NK-92 treated with Interleukin-12 subunit alpha and Interleukin-12 subunit beta, amount 100 ng/mL, for 24 hours (cell line): ENCODE measurements at regions not wholly inside any gene's neighbourhood (a gene's known extent, or its start where the extent isn't known, plus 50 kb on each side); places are given as distances from the start of the nearest gene placed in this dataset.

Experiments
- DNase-seq: peaks from one replicate; lab custom pipeline; 2025; lab: John Stamatoyannopoulos, UW

DNA sequence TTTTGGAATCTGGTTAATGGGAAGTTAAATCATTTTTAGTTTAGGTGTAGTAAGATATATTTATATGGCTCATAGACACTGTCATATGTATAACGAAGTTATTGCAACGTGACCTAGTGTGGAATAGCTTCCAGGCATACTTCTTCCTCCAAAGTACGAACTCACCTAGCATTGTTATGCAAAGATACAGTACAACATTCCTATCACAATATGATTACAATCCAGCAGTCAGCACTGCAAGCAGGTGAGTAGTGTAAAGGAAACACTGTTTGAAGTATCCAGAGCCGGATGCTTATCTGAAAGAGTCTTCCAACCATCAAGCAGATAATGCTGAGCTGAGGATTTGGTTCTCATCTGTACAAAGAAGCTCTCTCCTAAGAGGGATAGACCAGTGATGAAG lies 754.4 kb upstream of the IGFBP3 start:
- no peak for DNase-seq

DNA sequence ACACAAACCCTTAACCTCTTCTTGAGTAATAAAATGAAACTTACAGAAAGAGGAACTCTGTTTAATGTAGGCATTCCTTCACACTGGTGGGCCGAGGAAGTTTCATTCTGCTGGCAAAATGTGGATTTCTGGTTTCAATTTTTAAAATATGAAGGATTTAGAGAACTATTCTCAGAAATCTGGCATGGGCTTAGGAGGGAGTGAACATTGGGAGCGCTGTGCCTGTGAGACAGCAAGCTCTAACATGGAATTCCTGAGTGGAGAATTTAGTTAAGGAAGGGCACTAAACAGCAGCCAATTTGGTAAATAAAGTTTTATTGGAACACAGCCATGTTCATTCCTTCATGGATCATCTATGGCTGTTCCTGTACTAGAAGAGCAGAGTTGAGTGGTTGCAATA lies 751.8 kb upstream of the IGFBP3 start:
- DNase-seq, result no peak

DNA sequence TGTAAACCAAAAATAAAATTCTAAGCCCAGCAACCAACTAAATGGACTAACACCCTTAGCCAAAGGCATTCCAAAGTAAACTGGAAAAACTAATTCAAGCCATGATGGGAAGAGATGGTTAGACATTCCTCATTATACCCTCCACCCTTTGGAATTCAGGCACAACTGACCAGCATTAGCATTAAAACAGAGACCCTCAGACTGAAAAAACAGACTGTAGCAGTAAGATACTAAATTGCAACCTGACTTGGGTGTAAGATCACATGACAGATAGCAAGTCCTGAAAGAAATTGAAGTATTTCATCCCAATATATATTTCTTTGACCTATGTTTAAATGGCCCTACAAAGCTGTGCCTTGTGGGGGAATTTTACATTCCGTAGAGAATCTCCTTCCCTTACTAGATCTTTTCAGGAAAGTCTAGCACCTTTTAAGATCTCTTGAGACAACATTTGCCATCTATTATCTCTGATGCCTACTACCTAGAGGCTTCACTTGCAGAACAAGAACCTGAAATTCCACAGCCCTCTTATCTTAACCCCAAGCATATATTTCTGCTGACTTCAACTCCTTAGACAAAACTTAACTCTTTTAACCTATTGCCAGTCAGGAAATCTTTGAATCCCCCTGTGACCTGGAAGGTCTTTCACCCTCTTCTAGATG lies 750.2 kb upstream of the IGFBP3 start:
- no peak for DNase-seq

DNA sequence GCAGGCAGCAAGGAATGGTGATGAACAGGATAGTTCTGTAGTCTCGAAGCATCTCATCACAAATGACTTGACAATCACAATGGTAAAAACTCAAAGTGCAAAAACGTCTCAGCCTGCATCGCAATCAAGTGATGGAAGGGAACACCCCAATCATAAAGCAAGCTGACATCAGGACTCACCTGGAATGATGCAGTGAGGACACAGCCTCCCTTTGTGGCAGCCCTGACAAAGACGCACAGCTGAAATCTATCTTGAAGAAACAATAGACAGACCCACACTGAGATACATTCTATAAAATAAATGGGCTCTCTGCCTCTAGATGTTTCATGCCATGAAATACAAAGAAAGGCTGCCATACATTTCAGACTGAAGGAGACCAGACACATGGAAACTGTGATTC lies 748.0 kb upstream of the IGFBP3 start:
- DNase-seq, result no peak

DNA sequence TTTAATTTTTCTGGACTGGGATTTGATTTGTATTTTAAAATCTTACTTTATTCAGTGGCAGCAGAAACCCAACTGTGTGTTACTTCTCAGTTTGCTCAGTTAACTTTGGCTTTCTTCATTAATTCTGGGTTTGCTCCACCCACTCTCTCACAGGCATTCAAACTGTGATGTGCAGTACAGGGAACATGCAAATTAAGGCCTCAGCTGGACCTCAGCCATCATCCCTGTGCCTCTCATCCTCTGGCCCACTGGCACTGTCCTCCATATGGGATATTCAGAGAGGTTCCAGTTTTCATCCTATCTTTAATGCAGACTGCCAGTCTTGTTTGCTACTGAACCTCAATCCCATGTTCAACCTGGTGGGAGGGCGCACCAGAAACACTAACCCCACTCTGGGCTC lies 743.4 kb upstream of the IGFBP3 start:
- no peak for DNase-seq

DNA sequence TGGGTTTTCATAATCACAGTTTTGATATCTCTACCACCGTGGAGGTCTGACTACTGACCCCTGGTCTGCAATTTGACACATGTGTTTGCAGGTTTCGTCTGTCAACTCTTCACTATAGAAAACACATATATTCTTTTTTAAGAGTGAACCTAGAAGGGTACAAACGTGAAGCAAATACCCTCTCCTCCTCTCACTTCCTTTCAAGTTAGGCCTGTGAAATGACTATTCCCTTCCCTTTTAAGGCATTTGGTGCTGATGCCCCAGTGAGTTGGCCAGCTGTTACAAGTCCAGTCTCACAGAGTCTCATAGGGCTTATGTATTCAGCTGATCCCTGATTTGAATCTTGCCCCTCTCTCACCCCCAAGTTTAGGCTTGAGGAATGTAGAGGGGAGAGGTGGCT lies 742.0 kb upstream of the IGFBP3 start:
- DNase-seq, result no peak

DNA sequence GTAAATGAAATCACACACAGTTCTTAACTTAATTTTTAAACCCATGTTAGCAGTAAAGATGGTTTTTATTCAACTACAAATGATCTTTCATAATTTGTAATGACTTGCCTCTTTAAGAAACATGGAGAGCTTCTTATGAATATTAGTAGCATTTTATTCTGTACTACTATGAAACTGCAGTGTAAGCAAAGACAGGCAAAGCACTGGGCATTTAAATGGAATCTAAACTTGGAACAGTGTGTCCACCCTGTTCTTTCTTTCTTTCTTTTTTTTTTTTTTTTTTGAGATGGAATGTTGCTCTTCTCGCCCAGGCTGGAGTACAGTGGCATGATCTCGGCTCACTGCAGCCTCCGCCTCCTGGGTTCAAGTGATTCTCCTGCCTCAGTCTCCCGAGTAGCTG lies 740.4 kb upstream of the IGFBP3 start:
- no peak for DNase-seq

DNA sequence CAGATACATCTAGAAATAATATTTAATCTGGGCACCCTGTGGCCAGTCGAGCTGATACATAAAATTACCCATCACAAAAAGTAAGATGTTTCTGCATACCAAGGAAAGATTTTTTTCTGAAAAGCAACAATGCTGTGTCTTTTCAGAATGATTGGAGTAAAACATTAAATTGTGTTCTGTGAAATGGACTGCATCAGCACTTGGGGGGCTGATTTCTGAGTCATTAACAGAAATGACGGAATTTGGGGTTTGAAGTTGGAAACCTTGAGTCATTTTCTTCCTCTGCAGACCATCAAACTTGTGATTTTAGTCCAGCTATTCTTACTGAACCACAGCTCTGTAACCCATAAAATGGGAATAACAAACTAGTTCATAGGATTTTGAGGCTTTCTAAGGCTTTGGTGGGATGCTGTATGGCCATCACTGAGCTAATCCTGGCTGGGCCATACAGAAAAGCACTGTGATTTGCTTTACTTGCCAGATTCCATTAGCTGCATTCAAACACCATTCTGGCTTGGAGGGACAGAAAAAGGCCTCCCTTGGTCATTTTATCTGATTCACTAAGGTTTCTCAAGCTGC lies 739.4 kb upstream of the IGFBP3 start:
- DNase-seq, result no peak

DNA sequence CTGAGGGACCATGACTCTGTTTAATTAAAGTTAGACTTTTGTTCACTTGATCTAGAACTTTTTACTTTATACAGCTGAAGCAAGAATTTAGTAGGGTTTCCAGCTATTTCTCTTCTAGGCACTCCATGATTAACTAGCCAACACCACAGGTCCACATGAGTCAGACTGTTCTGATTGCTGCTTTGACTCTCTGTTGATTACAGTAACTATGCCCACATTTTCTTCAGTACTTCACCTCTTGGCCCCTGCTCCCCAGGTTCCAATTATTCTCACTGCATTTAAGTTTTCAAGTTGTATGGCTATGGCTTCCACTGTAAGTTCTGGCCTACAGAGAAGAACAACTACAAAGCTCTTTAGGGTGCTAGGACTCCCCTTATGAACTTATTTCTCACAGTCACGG lies 737.2 kb upstream of the IGFBP3 start:
- DNase-seq, result no peak

DNA sequence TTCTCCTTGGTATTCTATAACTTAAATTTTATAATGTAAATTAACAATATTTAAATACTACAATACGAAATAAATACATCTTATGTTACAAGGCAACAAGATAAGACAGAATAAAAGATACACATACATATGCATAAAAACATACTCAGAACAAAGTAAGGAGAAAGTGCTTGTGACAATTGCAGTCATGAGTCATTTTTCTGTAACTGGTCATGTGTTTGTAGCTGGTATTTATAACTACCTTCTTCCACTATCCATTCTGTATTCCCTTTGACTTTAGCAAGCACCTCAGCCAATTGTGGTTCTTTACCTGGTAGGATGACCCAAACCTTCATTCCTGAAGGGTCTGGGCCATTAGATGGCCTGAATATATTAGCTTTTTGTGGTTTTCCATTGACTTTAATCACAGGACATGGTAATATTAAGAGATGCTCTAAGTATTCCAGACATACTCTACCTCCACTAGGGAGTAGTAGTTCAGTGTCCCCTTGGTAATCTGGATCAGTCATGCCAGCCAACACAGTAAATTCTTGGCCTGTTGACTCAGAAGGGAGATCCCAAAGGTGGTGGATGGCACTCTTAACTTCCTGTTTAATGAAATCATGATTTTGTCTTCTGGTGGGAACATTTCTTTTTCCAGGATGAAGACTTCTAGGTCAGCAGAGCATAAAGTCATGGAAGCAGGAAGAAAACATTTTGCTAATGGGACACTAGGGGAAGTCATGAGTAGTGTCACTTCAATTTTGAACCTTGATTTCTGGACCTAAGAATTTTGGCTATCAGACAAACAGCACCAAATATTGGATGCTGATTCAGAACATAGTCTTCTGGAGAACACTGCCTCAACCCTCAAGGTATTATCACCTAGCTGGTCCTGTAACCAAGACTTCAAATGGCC lies 733.7 kb upstream of the IGFBP3 start:
- no peak for DNase-seq

DNA sequence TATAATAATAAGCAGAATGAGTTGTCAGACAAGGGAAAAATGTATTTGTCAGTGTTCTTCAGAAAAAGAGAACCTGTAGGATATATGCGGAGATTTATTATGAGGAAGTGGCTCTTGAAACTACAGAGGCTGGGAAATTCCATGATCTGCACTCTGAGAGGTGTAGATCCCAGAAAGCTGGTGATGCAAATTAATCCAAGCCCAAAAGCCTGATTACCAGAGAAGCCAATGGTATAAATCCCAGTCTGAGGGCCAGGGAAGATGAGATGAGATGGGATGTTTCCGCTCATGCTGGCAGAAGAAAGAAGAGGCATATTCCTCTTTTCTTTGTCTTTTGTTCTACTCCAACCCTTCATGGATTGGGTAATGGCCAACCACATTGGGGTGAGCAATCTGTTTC lies 732.8 kb upstream of the IGFBP3 start:
- DNase-seq, result no peak

DNA sequence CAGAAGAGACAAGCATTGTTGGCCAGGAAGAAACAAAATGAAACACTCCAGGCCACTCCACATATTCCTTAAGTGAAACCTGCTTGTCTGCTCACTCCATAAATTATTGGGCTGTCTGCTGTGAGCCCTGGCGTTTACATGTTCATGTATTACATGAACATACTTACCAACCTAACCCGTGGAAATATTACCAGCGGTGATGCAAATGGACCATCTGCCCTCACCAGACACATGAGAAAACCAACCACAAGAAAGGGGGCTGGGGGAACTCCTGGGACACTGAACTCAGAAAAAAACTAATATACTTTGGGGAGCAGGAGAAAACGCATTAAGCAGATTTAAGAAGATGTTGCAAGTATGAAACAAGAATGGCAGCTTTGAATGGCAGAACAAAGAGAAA lies 731.2 kb upstream of the IGFBP3 start:
- no peak for DNase-seq

DNA sequence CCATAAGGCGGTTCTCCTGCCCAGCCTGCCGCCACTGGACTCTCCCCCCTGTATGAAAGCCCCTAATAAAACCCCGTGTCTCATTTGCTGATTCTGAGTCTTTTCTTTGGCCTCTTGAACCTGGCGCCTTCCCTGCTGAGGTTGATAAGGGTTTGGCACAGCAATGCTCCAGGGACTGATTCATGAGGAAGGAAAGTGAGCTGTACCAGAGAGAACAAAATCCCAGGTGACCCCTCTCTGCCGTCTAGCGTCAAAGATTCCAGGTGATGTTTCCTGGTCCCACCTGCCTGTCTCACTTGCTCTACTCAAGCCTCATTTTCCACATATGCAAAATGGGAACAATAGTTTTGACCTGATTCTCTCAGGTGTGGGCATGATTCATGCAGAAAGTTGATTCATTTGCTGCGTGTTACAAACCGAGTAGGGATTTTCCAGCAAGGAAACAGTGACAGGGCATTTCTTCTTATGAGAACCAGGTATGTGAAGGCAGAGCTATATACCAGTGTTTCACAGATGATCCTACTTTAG lies 730.6 kb upstream of the IGFBP3 start:
- no peak for DNase-seq

DNA sequence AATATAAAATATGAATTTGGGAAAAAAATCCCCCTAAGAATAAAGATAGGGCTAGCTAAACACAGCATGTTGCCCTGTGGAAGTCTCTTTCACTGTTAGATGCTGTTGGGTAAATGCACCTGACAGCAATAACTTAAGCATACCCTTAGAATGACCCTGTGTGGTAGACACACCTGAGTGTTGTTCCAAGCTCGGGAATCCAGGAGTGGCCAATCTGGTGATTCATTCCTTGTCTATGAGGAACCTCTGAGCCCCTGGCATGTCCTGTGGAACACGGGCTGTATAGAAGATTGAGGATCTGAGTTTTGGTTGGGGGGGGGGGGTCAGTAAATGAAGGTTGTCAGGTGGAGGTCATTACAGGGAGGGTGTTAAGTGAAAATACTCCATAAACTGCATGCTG lies 730.0 kb upstream of the IGFBP3 start:
- DNase-seq, result no peak

DNA sequence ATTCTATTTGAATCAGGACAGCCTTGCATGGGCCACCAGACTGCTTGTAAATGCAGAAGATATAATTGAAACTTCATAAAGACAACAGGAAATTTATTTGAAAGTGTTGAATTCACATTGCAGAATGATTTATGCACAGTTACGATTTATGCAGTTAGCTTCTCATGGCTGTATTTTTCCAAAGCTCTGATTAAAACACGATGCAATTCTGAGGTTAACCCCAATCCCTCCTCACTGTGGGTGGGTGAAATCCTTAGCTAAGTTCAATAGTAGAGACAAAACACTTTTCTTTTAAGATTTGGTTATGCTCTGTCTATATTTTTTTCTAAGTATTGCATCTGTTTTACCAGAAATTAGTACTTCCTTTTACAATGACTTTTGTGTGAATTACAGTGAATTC lies 728.8 kb upstream of the IGFBP3 start:
- no peak for DNase-seq

DNA sequence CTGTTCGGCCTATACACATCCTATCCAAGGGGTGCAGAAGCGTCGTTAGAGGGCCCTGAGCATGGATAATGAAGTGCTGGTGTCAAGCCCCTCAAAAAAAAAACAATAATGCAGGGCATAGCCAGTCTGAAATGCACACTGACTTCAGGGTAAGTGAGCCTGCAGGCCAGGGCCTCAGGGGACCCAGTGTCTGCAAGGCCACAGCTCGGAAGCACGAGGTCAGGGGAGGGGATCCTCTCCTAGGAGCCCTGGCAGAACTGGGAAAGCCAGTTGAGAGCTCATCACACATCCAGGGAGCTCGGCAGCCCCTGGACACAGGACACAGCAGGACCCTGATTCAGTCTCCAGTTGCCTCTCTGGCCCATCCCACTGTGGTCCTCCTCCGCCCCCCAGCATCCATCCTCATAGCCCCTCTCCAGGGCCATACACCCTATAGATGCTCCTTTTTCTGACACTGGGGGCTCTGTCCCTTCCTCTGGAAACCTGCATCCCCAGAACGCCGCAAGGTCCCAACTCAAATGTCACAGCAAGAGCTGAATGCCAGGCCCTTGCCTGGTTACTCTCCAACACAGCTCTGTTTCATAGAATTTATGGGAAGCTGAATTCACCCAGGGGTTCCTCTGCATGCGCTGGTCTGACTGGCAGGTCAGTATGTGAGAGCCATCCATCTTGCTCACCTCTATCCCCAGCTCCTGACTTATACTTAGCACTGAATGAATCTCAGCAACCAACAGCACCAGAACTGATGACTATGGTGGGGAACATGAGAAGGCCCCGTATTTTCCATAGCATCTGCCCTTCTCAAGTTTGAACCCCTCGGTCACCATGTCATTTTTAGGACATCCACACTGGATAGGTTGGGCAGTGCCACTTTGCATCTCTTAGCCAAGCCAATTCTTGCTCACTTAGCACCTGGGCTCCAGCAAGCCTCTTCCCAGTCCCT lies 717.0 kb upstream of the IGFBP3 start:
- DNase-seq, result no peak

DNA sequence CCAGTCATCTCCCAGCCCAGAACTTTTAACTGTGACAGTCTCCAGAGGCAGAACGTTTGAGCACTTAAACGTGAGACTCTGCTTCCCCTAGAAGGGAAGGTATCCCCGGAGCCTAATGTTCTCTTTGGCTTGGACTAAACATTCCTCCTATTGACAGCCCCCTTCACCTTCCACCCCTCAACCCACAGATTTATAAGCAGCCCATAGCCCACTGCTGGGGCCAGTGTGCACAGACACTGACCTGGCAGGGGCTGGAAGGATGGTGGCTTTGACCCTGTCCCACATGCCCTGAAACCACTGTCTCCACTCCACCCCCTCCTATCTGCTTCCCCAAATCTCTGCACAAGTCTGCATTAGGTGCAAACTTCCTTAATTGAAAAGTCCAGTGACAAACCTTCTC lies 715.0 kb upstream of the IGFBP3 start:
- DNase-seq, result no peak

DNA sequence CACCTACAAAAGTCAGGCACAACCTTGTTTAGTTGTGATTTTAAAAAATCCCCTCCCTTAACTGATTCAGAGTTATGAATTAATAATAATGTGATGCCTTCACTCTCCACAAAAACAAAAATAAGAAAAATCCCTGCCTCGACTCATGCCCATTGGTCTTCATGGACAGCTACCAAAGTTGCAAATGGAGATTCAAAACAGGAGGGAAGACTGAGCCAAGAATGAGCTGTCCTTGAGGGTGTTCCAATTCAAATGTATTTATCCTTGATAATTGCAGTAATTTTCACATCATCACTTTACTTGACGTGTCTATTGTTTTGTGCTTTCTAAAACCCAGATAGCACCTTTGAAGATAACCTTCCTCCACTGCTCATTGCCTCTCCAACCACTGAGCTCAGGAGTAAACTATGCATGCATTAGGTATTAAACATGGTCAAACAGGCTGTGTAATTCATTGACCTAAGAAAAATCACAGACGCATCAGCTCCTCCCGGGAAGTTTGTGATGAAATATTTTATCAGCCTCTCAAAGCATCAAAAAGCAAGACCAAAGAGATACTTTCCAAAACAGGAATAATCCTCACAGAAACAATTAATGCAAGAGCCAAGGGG lies 712.7 kb upstream of the IGFBP3 start:
- DNase-seq, result no peak

DNA sequence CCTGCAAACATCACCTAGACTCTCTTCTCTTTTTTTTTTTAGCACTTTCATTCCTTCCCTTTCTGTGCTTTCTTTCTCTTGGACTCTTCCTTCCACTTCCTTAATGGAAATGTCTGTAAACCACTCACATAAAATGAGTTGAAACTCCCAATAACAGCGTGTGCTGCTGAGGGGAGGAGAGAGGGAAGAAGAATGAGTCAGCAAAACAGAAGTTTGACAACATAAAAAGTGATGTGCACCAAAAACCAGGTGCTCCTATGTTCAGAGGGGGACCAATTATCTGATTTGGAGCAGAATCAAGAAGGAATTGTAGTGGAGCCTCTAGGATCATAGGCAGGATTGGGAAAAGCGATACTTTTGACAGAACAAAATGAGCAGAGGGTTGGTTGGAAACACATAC lies 712.1 kb upstream of the IGFBP3 start:
- no peak for DNase-seq

DNA sequence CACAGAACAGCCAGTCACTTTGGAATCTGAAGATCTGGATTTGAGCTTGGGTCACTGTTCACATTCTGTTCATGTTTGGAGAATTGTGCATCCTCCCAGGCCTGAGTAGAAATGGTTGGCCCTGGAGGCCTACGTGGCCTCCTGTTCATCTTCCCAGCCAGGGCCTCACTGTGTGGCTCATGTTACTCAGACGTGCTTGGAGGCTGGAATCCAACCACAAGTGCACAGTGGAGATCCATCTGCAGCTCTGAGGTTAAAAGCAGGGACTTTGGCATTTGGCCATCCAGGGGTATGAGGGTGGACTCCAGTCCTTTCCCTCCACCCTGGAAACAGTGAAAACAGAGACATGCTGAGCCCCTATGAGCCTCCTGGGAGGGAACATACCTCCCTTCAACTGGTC lies 709.0 kb upstream of the IGFBP3 start:
- no peak for DNase-seq

DNA sequence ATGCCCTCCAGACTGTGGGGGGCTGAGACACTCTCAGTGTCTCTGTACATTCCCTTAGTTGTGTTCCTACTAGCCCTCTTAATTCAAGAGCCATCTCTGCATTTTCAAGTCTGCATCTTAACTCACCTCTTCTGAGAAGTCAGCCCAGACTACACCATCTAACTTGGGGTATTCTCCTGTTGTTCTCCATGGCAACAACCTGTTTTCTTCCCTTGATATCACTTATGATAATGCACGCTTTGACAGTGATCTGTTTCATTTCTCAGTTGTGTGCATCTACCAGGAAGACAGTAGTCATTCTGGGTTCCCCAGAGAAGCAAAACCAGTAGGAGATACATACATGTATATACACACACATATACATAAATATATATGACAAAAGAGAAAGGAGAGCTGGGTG lies 707.3 kb upstream of the IGFBP3 start:
- DNase-seq, result no peak
